MG63 (cell line): ENCODE measurements at regions not wholly inside any gene's neighbourhood (a gene's known extent, or its start where the extent isn't known, plus 50 kb on each side); places are given as distances from the start of the nearest gene placed in this dataset.

Experiments
- DNase-seq: peaks from one replicate; pipeline ENCODE4 v3.0.0-alpha.2; 2020
- H3K27me3 ChIP-seq: fragments of 250-450 bp; sonication (Bioruptor Pico); 2 replicates; pipeline ENCODE4 v1.5.1; 2020; ENCODE audit warnings: mild to moderate bottlenecking, moderate library complexity
- H3K36me3 ChIP-seq: fragments of 250-450 bp; sonication (Bioruptor Pico); 2 replicates; pipeline ENCODE4 v1.5.1; 2020; ENCODE audit warnings: mild to moderate bottlenecking, moderate library complexity
- H3K4me3 ChIP-seq: fragments of 250-450 bp; sonication (Bioruptor Pico); 2 replicates; pipeline ENCODE4 v1.5.1; 2020; ENCODE audit warnings: mild to moderate bottlenecking, moderate library complexity
- H3K9me3 ChIP-seq: fragments of 250-450 bp; sonication (Bioruptor Pico); 2 replicates; pipeline ENCODE4 v1.5.1; 2020; ENCODE audit warnings: mild to moderate bottlenecking, moderate library complexity

- no peak for DNase-seq
- H3K36me3 ChIP-seq: no peaks in the 10 kb centered on the region
- H3K27me3 ChIP-seq: no peaks in the 10 kb centered on the region
- H3K4me3 ChIP-seq: no peak overlapping the region
- H3K9me3 ChIP-seq: no peaks in the 10 kb centered on the region
These were observed 106.8 kb upstream of the RFLNA start for GRCh38 chr12:124188084-124188483.

GRCh38 chr12:124188561-124189405, 106.1 kb upstream of the RFLNA start:
- H3K4me3 ChIP-seq: no peak overlapping the region
- H3K36me3 ChIP-seq: no peaks in the 10 kb centered on the region
- H3K9me3 ChIP-seq: no peaks in the 10 kb centered on the region
- no peak for DNase-seq
- no peaks in the 10 kb centered on the region for H3K27me3 ChIP-seq

- no peak overlapping the region for H3K4me3 ChIP-seq
- DNase-seq: no peak
- no peaks in the 10 kb centered on the region for H3K9me3 ChIP-seq
- no peaks in the 10 kb centered on the region for H3K36me3 ChIP-seq
- no peaks in the 10 kb centered on the region for H3K27me3 ChIP-seq
These were observed 104.4 kb upstream of the RFLNA start for GRCh38 chr12:124190312-124191023.

GRCh38 chr12:124191024-124191359, 103.9 kb upstream of the RFLNA start:
- peak; percentile 34 for DNase-seq
- Histone ChIP-seq H3K36me3 (no peaks in the 10 kb centered on the region), H3K9me3 (no peaks in the 10 kb centered on the region), H3K27me3 (no peaks in the 10 kb centered on the region), H3K4me3 (no peak overlapping the region)

GRCh38 chr12:124191966-124192365, 102.9 kb upstream of the RFLNA start:
- Histone ChIP-seq H3K36me3 (no peaks in the 10 kb centered on the region), H3K27me3 (no peaks in the 10 kb centered on the region), H3K4me3 (no peak overlapping the region), H3K9me3 (no peaks in the 10 kb centered on the region)
- no peak for DNase-seq

GRCh38 chr12:124194264-124194892, 100.5 kb upstream of the RFLNA start:
- H3K9me3 ChIP-seq: no peaks in the 10 kb centered on the region
- DNase-seq: no peak
- H3K27me3 ChIP-seq: no peaks in the 10 kb centered on the region
- H3K36me3 ChIP-seq: no peaks in the 10 kb centered on the region
- no peak overlapping the region for H3K4me3 ChIP-seq

- H3K27me3 ChIP-seq: no peaks in the 10 kb centered on the region
- H3K4me3 ChIP-seq: no peak overlapping the region
- no peaks in the 10 kb centered on the region for H3K36me3 ChIP-seq
- H3K9me3 ChIP-seq: no peaks in the 10 kb centered on the region
- DNase-seq: no peak
These were observed 99.9 kb upstream of the RFLNA start for GRCh38 chr12:124194893-124195566.

- Histone ChIP-seq H3K4me3 (no peak overlapping the region), H3K27me3 (no peaks in the 10 kb centered on the region), H3K36me3 (no peaks in the 10 kb centered on the region), H3K9me3 (no peaks in the 10 kb centered on the region)
- DNase-seq: no peak
These were observed 99.3 kb upstream of the RFLNA start for GRCh38 chr12:124195567-124195942.

GRCh38 chr12:124196236-124196635, 98.7 kb upstream of the RFLNA start:
- Histone ChIP-seq H3K36me3 (no peaks in the 10 kb centered on the region), H3K27me3 (no peaks in the 10 kb centered on the region)
- no peak for DNase-seq

GRCh38 chr12:124201248-124201647, 93.6 kb upstream of the RFLNA start:
- H3K36me3 ChIP-seq: no peaks in the 10 kb centered on the region
- H3K4me3 ChIP-seq: no peak overlapping the region
- H3K27me3 ChIP-seq: no peaks in the 10 kb centered on the region
- DNase-seq: no peak
- H3K9me3 ChIP-seq: peaks cover 2% of the 10 kb centered on the region; the same call in 1 of the 2 replicates

More at GRCh38 chr12:124196236-124196635, 98.7 kb upstream of the RFLNA start:
- H3K4me3 ChIP-seq: no peak overlapping the region
- H3K9me3 ChIP-seq: no peaks in the 10 kb centered on the region

GRCh38 chr12:124203176-124203575, 91.7 kb upstream of the RFLNA start:
- no peaks in the 10 kb centered on the region for H3K36me3 ChIP-seq
- DNase-seq: no peak
- H3K4me3 ChIP-seq: no peak overlapping the region
- no peaks in the 10 kb centered on the region for H3K27me3 ChIP-seq
- H3K9me3 ChIP-seq: peaks cover 2% of the 10 kb centered on the region; the same call in 1 of the 2 replicates

GRCh38 chr12:124205405-124205804, 89.5 kb upstream of the RFLNA start:
- DNase-seq: no peak
- Histone ChIP-seq H3K4me3 (no peak overlapping the region), H3K36me3 (no peaks in the 10 kb centered on the region), H3K9me3 (peaks cover 2% of the 10 kb centered on the region; the same call in 1 of the 2 replicates), H3K27me3 (no peaks in the 10 kb centered on the region)

- no peak for DNase-seq
- H3K27me3 ChIP-seq: no peaks in the 10 kb centered on the region
- H3K4me3 ChIP-seq: no peak overlapping the region
- no peaks in the 10 kb centered on the region for H3K36me3 ChIP-seq
- H3K9me3 ChIP-seq: peaks cover 4% of the 10 kb centered on the region; the same call in 1 of the 2 replicates
These were observed 87.8 kb upstream of the RFLNA start for GRCh38 chr12:124207049-124207448.

GRCh38 chr12:124207617-124208016, 87.3 kb upstream of the RFLNA start:
- Histone ChIP-seq H3K36me3 (no peaks in the 10 kb centered on the region), H3K9me3 (peaks cover 4% of the 10 kb centered on the region; the same call in 1 of the 2 replicates), H3K4me3 (no peak overlapping the region), H3K27me3 (no peaks in the 10 kb centered on the region)
- no peak for DNase-seq

GRCh38 chr12:124208489-124208888, 86.4 kb upstream of the RFLNA start:
- Histone ChIP-seq H3K9me3 (peaks cover 4% of the 10 kb centered on the region; the same call in 1 of the 2 replicates), H3K36me3 (no peaks in the 10 kb centered on the region), H3K4me3 (no peak overlapping the region), H3K27me3 (no peaks in the 10 kb centered on the region)
- DNase-seq: no peak

GRCh38 chr12:124210991-124211577, 83.8 kb upstream of the RFLNA start:
- DNase-seq: no peak
- Histone ChIP-seq H3K36me3 (no peaks in the 10 kb centered on the region), H3K4me3 (no peak overlapping the region), H3K27me3 (no peaks in the 10 kb centered on the region), H3K9me3 (peaks cover 6% of the 10 kb centered on the region)
